GM10266 (cell line): ENCODE measurements at regions not wholly inside any gene's neighbourhood (a gene's known extent, or its start where the extent isn't known, plus 50 kb on each side); places are given as distances from the start of the nearest gene placed in this dataset.

Experiments used
- DNase-seq: peaks from one replicate; pipeline ENCODE4 v3.0.0; 2012; ENCODE audit errors: extremely low spot score
- CTCF ChIP-seq: IDR thresholded peaks from 2 replicates; pipeline ENCODE4 v1.5.1; 2012; ENCODE audit warnings: mild to moderate bottlenecking, low read depth; ENCODE audit not compliant: control insufficient read depth, insufficient read depth; ENCODE audit errors: missing control alignments

GRCh38 chr2:240371129-240372000 lies 64.1 kb upstream of the GPC1 start:
- no peak for DNase-seq
- no peak for TF ChIP-seq CTCF

- DNase-seq = no peak
- no peak for TF ChIP-seq CTCF
These were observed 63.4 kb upstream of the GPC1 start for GRCh38 chr2:240372101-240372500.

GRCh38 chr2:240373289-240373885 lies 62.1 kb upstream of the GPC1 start:
- no peak for DNase-seq
- no peak for TF ChIP-seq CTCF

GRCh38 chr2:240374085-240374907 lies 61.2 kb upstream of the GPC1 start:
- TF ChIP-seq CTCF = no peak
- DNase-seq = no peak

GRCh38 chr2:240375024-240375645 lies 60.3 kb upstream of the GPC1 start:
- no peak for DNase-seq
- no peak for TF ChIP-seq CTCF

GRCh38 chr2:240376739-240377138 lies 58.7 kb upstream of the GPC1 start:
- no peak for DNase-seq
- no peak for TF ChIP-seq CTCF
